WTC11 (cell line): ENCODE measurements at regions not wholly inside any gene's neighbourhood (a gene's known extent, or its start where the extent isn't known, plus 50 kb on each side); places are given as distances from the start of the nearest gene placed in this dataset.
"Not testable (repeated sequence)": the region's sequence is repeated elsewhere in the genome, so short reads cannot be mapped to it uniquely, and the experiment has no call there.

Source experiments
- ATAC-seq: fragments of 200-7000 bp; cut with Tn5 transposase; 2 replicates; pipeline ENCODE4 v1.10.0; 2021; ENCODE audit warnings: mild to moderate bottlenecking, moderate library complexity
- CTCF ChIA-PET: fragments of 300-600 bp; sonication (Branson Sonifier 250); formaldehyde crosslinking; loops from one replicate; lab custom pipeline; 2021; ENCODE audit warnings: antibody characterized with exemption; lab: Charles Lee
- POLR2A ChIA-PET: fragments of 350-600 bp; sonication (Branson Sonifier 250); formaldehyde crosslinking; loops from one replicate; lab custom pipeline; 2021; ENCODE audit warnings: antibody characterized with exemption; lab: Charles Lee
- DNase-seq: peaks from one replicate; pipeline ENCODE4 v3.0.0; 2021; ENCODE audit warnings: low spot score
- H3K27ac Mint-ChIP-seq: 2 replicates; pipeline ENCODE4 v1.8.0; 2021; ENCODE audit warnings: mixed read lengths
- H3K27me3 Mint-ChIP-seq: 2 replicates; pipeline ENCODE4 v1.8.0; 2021; ENCODE audit warnings: low read depth, mild to moderate bottlenecking, moderate library complexity, mixed read lengths
- H3K36me3 Mint-ChIP-seq: 2 replicates; pipeline ENCODE4 v1.8.0; 2021; ENCODE audit warnings: mixed read lengths
- H3K4me1 Mint-ChIP-seq: 2 replicates; pipeline ENCODE4 v1.8.0; 2022; ENCODE audit warnings: mixed read lengths
- H3K4me3 Mint-ChIP-seq: 2 replicates; pipeline ENCODE4 v1.8.0; 2021; ENCODE audit warnings: mild to moderate bottlenecking, moderate library complexity, mixed read lengths
- H3K9me3 Mint-ChIP-seq: 2 replicates; pipeline ENCODE4 v1.8.0; 2021; ENCODE audit warnings: mixed read lengths
- AR ChIP-seq: fragments of 250-450 bp; sonication (Bioruptor Pico); IDR thresholded peaks from 2 replicates; pipeline ENCODE4 v1.9.0; 2021; ENCODE audit warnings: mild to moderate bottlenecking
- FOXP4 ChIP-seq: sonication (generic); formaldehyde crosslinking; IDR thresholded peaks from 2 replicates; pipeline ENCODE4 v1.8.0; 2022; ENCODE audit warnings: mild to moderate bottlenecking, missing genetic modification reagents
- GRHL2 ChIP-seq: fragments of 250-450 bp; sonication (Bioruptor Pico); IDR thresholded peaks from 2 replicates; pipeline ENCODE4 v1.8.0; 2022; ENCODE audit warnings: mild to moderate bottlenecking, moderate library complexity; ENCODE audit not compliant: insufficient replicate concordance, severe bottlenecking
- KAT7 ChIP-seq: sonication (generic); formaldehyde crosslinking; IDR thresholded peaks from 2 replicates; pipeline ENCODE4 v1.8.1; 2023; ENCODE audit warnings: missing genetic modification reagents, mild to moderate bottlenecking, borderline replicate concordance
- NFE2L1 ChIP-seq: sonication (generic); formaldehyde crosslinking; IDR thresholded peaks from 2 replicates; pipeline ENCODE4 v1.8.1; 2023; ENCODE audit warnings: missing genetic modification reagents
- PRDM15 ChIP-seq: sonication (generic); formaldehyde crosslinking; IDR thresholded peaks from 2 replicates; pipeline ENCODE4 v1.8.0; 2022; ENCODE audit warnings: missing genetic modification reagents
- RORB ChIP-seq: fragments of 250-450 bp; sonication (Bioruptor Pico); IDR thresholded peaks from 2 replicates; pipeline ENCODE4 v1.9.0; 2021; ENCODE audit warnings: mild to moderate bottlenecking
- STAT6 ChIP-seq: sonication (generic); formaldehyde crosslinking; conservative IDR thresholded peaks from 2 replicates; pipeline ENCODE4 v1.8.1; 2023; ENCODE audit warnings: mild to moderate bottlenecking, low read depth, missing genetic modification reagents, moderate library complexity
- USF2 ChIP-seq: sonication (generic); formaldehyde crosslinking; IDR thresholded peaks from 2 replicates; pipeline ENCODE4 v1.8.1; 2023; ENCODE audit warnings: mild to moderate bottlenecking, missing genetic modification reagents, moderate library complexity
- ZSCAN18 ChIP-seq: fragments of 250-450 bp; sonication (Bioruptor Pico); IDR thresholded peaks from 2 replicates; pipeline ENCODE4 v2.1.2; 2022; ENCODE audit warnings: mild to moderate bottlenecking, moderate library complexity

GRCh38 chr12:9404031-9404430 lies 195.8 kb upstream of the PZP start (continued):
- no peak for TF ChIP-seq STAT6 (CRISPR knock-in tag)
- no peak for TF ChIP-seq GRHL2 (CRISPR knock-in tag)
- TF ChIP-seq PRDM15, result no peak
- no peak for TF ChIP-seq NFE2L1 (CRISPR knock-in tag)
- no peak for TF ChIP-seq ZSCAN18

GRCh38 chr12:9402432-9403040 lies 194.3 kb upstream of the PZP start:
- CTCF ChIA-PET, POLR2A ChIA-PET, H3K27ac Mint-ChIP-seq, H3K36me3 Mint-ChIP-seq, H3K4me3 Mint-ChIP-seq, H3K27me3 Mint-ChIP-seq, H3K9me3 Mint-ChIP-seq, H3K4me1 Mint-ChIP-seq, DNase-seq: not testable (repeated sequence)
- peak; percentile 38; the same call in 1 of the 2 replicates for ATAC-seq

- H3K9me3 Mint-ChIP-seq, H3K4me3 Mint-ChIP-seq, POLR2A ChIA-PET, CTCF ChIA-PET, DNase-seq, H3K27me3 Mint-ChIP-seq, ATAC-seq, H3K36me3 Mint-ChIP-seq, H3K27ac Mint-ChIP-seq: not testable (repeated sequence)
- peaks cover 18% of the 10 kb centered on the region for H3K4me1 Mint-ChIP-seq
These were observed 188.2 kb upstream of the PZP start for GRCh38 chr12:9396367-9396766.

GRCh38 chr12:9395220-9395619 lies 187.0 kb upstream of the PZP start:
- peaks cover 21% of the 10 kb centered on the region for H3K4me1 Mint-ChIP-seq
- ATAC-seq, H3K27ac Mint-ChIP-seq, H3K9me3 Mint-ChIP-seq, POLR2A ChIA-PET, H3K27me3 Mint-ChIP-seq, H3K4me3 Mint-ChIP-seq, DNase-seq, H3K36me3 Mint-ChIP-seq, CTCF ChIA-PET: not testable (repeated sequence)

- ATAC-seq (no peak), DNase-seq (no peak)
- Mint-ChIP-seq H3K9me3 (no peaks in the 10 kb centered on the region), H3K27ac (no peak overlapping the region), H3K27me3 (no peaks in the 10 kb centered on the region), H3K36me3 (0 out of 2 replicates have a peak, but pooled peaks cover 2% of the 10 kb centered on the region), H3K4me1 (peaks cover 21% of the 10 kb centered on the region), H3K4me3 (no peak overlapping the region)
- POLR2A ChIA-PET, result interaction anchor here (0.6 kb wide), 1 partner anchor 11 kb away, joined by 3 read pairs; no protein-coding TSS in a partner anchor
- CTCF ChIA-PET, result interaction anchor here (1.0 to 2.1 kb wide), 4 partner anchors 14 to 76 kb away, joined by 3 to 6 read pairs (median 4); no protein-coding TSS in a partner anchor
- TF ChIP-seq USF2 (no peak), RORB (no peak), FOXP4 (no peak), KAT7 (no peak), AR (no peak)
These were observed 184.6 kb upstream of the PZP start for GRCh38 chr12:9392842-9393241.
